Erythroblast (primary cell): ENCODE measurements at regions not wholly inside any gene's neighbourhood (a gene's known extent, or its start where the extent isn't known, plus 50 kb on each side); places are given as distances from the start of the nearest gene placed in this dataset.

Source experiments
- GATA1 ChIP-seq: IDR thresholded peaks from 2 replicates; pipeline ENCODE4 v1.6.1; 2011; ENCODE audit warnings: low read depth, mild to moderate bottlenecking, control low read depth, low read length, moderate library complexity
- POLR2A ChIP-seq: IDR thresholded peaks from 2 replicates; pipeline ENCODE4 v1.6.1; 2011; ENCODE audit warnings: mild to moderate bottlenecking, low read length

DNA sequence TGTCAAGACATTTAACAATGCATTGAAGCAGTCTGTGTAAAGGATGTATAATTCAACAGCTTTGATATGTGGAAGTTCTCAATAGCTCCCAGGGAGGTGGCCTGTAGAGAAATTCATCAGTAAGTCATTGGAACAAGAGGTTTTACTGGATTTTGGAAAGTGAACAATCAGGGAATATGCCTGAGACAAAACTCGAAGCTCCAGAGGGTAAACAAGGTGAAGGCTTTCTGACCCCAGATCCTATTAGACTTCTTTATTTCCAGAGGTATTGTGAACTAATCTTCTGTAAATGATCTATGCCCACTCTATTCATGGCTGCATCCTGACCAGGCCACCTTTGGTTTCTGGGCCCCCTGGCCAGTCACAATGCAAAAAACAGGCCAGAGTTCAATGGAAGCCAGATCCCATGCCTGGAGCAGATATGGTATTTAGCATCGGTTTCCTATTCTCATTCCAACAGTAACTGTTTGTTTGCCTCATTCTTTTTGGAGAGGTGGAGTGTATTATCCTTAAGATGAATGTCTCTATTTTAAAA is 177.3 kb downstream of the SATB1 start:
- TF ChIP-seq POLR2A (no peak), GATA1 (no peak)
